DOHH2 (cell line): ENCODE measurements at regions not wholly inside any gene's neighbourhood (a gene's known extent, or its start where the extent isn't known, plus 50 kb on each side); places are given as distances from the start of the nearest gene placed in this dataset.

Experiments
- H3F3A ChIP-seq: fragments of 200-600 bp; sonication (generic), shearing (Covaris generic); 2 replicates; pipeline ENCODE4 v1.6.0; 2016; ENCODE audit warnings: antibody characterized with exemption, mild to moderate bottlenecking; ENCODE audit not compliant: control insufficient read depth, insufficient read depth
- H3K27ac ChIP-seq: fragments of 200-600 bp; sonication (generic); 2 replicates; pipeline ENCODE4 v1.5.1; 2014; ENCODE audit warnings: low read depth, mild to moderate bottlenecking, low read length, moderate library complexity
- H3K27me3 ChIP-seq: fragments of 200-600 bp; sonication (generic); 2 replicates; pipeline ENCODE4 v1.6.1; 2014; ENCODE audit warnings: mild to moderate bottlenecking, low read length, mixed read lengths; ENCODE audit not compliant: control insufficient read depth
- H3K36me3 ChIP-seq: fragments of 200-600 bp; sonication (generic); 2 replicates; pipeline ENCODE4 v1.6.1; 2014; ENCODE audit warnings: mild to moderate bottlenecking, low read length, moderate library complexity, mixed read lengths; ENCODE audit not compliant: control insufficient read depth
- H3K4me1 ChIP-seq: fragments of 200-600 bp; sonication (generic); 2 replicates; pipeline ENCODE4 v1.6.1; 2014; ENCODE audit warnings: mild to moderate bottlenecking, low read length, mixed read lengths; ENCODE audit not compliant: control insufficient read depth
- H3K4me2 ChIP-seq: fragments of 200-600 bp; sonication (generic); 2 replicates; pipeline ENCODE4 v1.6.0; 2014; ENCODE audit warnings: mild to moderate bottlenecking, low read length, moderate library complexity
- H3K4me3 ChIP-seq: fragments of 200-600 bp; sonication (generic); 2 replicates; pipeline ENCODE4 v1.5.1; 2014; ENCODE audit warnings: mild to moderate bottlenecking, low read length, mixed read lengths
- H3K79me2 ChIP-seq: fragments of 200-600 bp; sonication (generic); 2 replicates; pipeline ENCODE4 v1.6.1; 2014; ENCODE audit warnings: mild to moderate bottlenecking, low read length, mixed read lengths; ENCODE audit not compliant: control insufficient read depth
- H3K9me2 ChIP-seq: fragments of 200-600 bp; sonication (generic); replicated peaks from 2 replicates; pipeline ENCODE4 v1.6.1; 2014; ENCODE audit warnings: mild to moderate bottlenecking, low read length, mixed read lengths; ENCODE audit not compliant: control insufficient read depth
- H3K9me3 ChIP-seq: fragments of 200-600 bp; sonication (generic); 2 replicates; pipeline ENCODE4 v1.6.1; 2014; ENCODE audit warnings: antibody characterized with exemption, low read length, mixed read lengths; ENCODE audit not compliant: control insufficient read depth, insufficient read depth
- H4K20me1 ChIP-seq: fragments of 200-600 bp; sonication (generic); 2 replicates; pipeline ENCODE4 v1.6.0; 2014; ENCODE audit warnings: low read depth, mild to moderate bottlenecking, antibody characterized with exemption, low read length, moderate library complexity; ENCODE audit not compliant: control insufficient read depth, insufficient read depth
- EZH2phosphoT487 ChIP-seq: fragments of 200-600 bp; sonication (generic); IDR thresholded peaks from 2 replicates; pipeline ENCODE4 v1.6.1; 2017; ENCODE audit warnings: borderline replicate concordance, mild to moderate bottlenecking, antibody characterized with exemption, low read length, moderate library complexity, mixed read lengths
- TF ChIP-seq, protein P1 (sequence below): fragments of 200-600 bp; sonication (generic); IDR thresholded peaks from one replicate; pipeline ENCODE4 v1.5.1; 2014; ENCODE audit warnings: antibody characterized with exemption, mild to moderate bottlenecking, low read depth, low read length; ENCODE audit not compliant: poor library complexity, severe bottlenecking

- H3K4me3 ChIP-seq: no peak overlapping the region
- H3K27ac ChIP-seq: no peak overlapping the region
- TF ChIP-seq EZH2phosphoT487: no peak
- TF ChIP-seq, protein P1, sequence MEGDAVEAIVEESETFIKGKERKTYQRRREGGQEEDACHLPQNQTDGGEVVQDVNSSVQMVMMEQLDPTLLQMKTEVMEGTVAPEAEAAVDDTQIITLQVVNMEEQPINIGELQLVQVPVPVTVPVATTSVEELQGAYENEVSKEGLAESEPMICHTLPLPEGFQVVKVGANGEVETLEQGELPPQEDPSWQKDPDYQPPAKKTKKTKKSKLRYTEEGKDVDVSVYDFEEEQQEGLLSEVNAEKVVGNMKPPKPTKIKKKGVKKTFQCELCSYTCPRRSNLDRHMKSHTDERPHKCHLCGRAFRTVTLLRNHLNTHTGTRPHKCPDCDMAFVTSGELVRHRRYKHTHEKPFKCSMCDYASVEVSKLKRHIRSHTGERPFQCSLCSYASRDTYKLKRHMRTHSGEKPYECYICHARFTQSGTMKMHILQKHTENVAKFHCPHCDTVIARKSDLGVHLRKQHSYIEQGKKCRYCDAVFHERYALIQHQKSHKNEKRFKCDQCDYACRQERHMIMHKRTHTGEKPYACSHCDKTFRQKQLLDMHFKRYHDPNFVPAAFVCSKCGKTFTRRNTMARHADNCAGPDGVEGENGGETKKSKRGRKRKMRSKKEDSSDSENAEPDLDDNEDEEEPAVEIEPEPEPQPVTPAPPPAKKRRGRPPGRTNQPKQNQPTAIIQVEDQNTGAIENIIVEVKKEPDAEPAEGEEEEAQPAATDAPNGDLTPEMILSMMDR: no peak
- H3K36me3 ChIP-seq: no peaks in the 10 kb centered on the region
- no peaks in the 10 kb centered on the region; the same call in 1 of the 2 replicates for H3K27me3 ChIP-seq
- H3K9me3 ChIP-seq: no peaks in the 10 kb centered on the region
- H3K4me1 ChIP-seq: no peaks in the 10 kb centered on the region
- H3F3A ChIP-seq: no peaks in the 10 kb centered on the region
- no peaks in the 10 kb centered on the region for H3K9me2 ChIP-seq
- no peaks in the 10 kb centered on the region for H3K79me2 ChIP-seq
- H3K4me2 ChIP-seq: no peak overlapping the region
- no peaks in the 10 kb centered on the region for H4K20me1 ChIP-seq
These were observed 496.9 kb downstream of the CCSER2 start for GRCh38 chr10:84825330-84825729.

DNA sequence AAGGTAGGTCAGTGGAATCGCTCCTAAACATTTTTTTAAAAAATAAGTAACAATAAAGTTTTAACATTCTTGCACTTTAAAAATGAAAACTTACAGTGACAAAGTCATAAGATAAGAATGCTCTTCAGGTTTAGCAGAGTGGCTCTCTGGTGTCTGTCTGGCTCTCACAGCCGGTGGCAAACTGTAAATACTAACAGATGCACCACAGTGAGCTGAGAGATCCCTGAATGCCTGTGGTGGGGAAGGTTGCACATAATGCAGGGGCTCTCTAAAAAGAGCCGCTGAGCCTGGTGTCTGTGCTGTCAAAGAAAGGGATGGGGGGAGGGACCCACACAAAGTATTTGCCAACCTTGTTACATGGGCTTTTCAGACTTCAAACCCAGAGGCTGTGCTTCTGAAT is 498.3 kb downstream of the CCSER2 start:
- TF ChIP-seq EZH2phosphoT487: no peak
- TF ChIP-seq, protein P1: no peak
- no peaks in the 10 kb centered on the region for H3K36me3 ChIP-seq
- no peaks in the 10 kb centered on the region for H3K9me2 ChIP-seq
- H3K27me3 ChIP-seq: no peaks in the 10 kb centered on the region; the same call in 1 of the 2 replicates
- no peaks in the 10 kb centered on the region for H3K9me3 ChIP-seq
- no peak overlapping the region for H3K4me2 ChIP-seq
- no peaks in the 10 kb centered on the region for H3K4me1 ChIP-seq
- H3F3A ChIP-seq: no peaks in the 10 kb centered on the region
- no peak overlapping the region for H3K27ac ChIP-seq
- H3K79me2 ChIP-seq: no peaks in the 10 kb centered on the region
- H3K4me3 ChIP-seq: no peak overlapping the region
- no peaks in the 10 kb centered on the region for H4K20me1 ChIP-seq

DNA sequence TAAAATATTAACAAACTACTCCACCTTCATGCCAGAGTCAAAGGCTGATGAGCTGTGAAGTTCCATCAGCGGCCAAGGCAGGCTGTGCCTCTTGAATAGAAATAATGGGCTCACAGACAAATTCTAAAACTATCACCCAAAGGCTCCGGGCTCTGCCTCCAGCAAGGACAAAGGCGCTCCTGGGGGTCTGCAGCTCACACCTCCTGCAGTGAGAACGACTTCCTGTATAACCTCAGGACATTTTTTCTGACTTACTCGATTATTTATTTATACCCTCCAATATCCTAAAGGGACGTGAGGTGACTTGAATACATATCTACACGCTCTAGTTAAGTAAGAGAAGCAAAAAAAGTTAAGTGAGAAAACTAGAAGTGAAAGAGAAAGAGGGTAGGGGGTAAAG is 500.7 kb downstream of the CCSER2 start:
- Histone ChIP-seq H3K4me2 (no peak overlapping the region), H3F3A (no peaks in the 10 kb centered on the region), H3K79me2 (no peaks in the 10 kb centered on the region), H3K9me3 (no peaks in the 10 kb centered on the region), H3K27me3 (no peaks in the 10 kb centered on the region; the same call in 1 of the 2 replicates), H3K9me2 (no peaks in the 10 kb centered on the region), H3K36me3 (no peaks in the 10 kb centered on the region), H3K4me1 (no peaks in the 10 kb centered on the region), H3K27ac (no peak overlapping the region), H3K4me3 (no peak overlapping the region), H4K20me1 (no peaks in the 10 kb centered on the region)
- TF ChIP-seq, protein P1: no peak
- no peak for TF ChIP-seq EZH2phosphoT487
